ENCODE measurements at regions not wholly inside any gene's neighbourhood (a gene's known extent, or its start where the extent isn't known, plus 50 kb on each side); places are given as distances from the start of the nearest gene placed in this dataset.

DNA sequence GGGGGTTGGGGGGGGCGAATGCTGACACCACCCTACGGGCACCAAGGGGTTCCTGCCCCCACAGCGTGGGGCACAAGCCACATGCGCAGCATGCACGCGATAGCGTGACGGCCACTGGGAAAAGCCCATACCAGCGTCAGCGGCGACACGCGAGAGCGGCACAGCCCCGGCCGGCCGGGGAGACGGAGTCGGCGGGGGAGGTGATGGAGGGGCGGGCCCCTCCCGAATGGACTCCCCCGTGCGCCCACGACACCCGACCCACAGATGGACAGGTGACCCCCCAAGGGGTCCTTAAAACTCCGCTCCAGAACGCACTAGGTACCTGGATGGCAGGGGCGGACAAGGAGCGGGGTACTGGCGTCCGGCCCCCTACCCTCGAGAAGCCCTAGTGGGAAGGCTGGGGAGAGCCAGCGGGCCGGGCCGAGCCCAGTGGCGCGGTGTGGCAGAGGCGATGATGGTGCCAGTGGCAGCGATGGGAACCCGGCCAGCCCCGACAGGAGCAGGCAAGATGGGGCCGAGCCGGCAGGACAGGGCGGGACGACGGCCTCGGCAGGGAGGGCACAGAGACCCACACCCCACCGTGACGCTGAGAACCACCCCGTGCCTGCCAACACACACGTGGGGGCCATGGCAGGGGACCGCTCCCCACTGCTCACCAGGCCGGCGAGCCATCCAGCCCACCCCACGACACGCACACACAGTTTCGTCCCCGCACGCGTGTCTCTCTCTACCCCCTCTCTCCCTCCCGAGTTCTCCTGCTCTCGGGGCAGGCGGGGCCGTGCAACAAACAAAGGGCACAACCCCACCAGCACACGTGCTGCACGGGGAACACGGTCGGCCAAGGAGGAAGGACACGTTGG is 1959.8 kb upstream of the DEFB115 start:
- TF ChIP-seq, protein P1, sequence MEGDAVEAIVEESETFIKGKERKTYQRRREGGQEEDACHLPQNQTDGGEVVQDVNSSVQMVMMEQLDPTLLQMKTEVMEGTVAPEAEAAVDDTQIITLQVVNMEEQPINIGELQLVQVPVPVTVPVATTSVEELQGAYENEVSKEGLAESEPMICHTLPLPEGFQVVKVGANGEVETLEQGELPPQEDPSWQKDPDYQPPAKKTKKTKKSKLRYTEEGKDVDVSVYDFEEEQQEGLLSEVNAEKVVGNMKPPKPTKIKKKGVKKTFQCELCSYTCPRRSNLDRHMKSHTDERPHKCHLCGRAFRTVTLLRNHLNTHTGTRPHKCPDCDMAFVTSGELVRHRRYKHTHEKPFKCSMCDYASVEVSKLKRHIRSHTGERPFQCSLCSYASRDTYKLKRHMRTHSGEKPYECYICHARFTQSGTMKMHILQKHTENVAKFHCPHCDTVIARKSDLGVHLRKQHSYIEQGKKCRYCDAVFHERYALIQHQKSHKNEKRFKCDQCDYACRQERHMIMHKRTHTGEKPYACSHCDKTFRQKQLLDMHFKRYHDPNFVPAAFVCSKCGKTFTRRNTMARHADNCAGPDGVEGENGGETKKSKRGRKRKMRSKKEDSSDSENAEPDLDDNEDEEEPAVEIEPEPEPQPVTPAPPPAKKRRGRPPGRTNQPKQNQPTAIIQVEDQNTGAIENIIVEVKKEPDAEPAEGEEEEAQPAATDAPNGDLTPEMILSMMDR (conservative IDR thresholded peaks at IDR 0.05; ENCODE audit: low read depth in 2 of 2): no peak
- no peak for TF ChIP-seq EZH2 (IDR thresholded peaks at IDR 0.05; ENCODE audit: low read depth, unreplicated experiment)
- TF ChIP-seq POLR2AphosphoS5 (IDR thresholded peaks at IDR 0.05; ENCODE audit: low read depth): no peak
- no peak for TF ChIP-seq STAT1 (IDR thresholded peaks at IDR 0.05; ENCODE audit: unreplicated experiment)
- TF ChIP-seq, protein P2, sequence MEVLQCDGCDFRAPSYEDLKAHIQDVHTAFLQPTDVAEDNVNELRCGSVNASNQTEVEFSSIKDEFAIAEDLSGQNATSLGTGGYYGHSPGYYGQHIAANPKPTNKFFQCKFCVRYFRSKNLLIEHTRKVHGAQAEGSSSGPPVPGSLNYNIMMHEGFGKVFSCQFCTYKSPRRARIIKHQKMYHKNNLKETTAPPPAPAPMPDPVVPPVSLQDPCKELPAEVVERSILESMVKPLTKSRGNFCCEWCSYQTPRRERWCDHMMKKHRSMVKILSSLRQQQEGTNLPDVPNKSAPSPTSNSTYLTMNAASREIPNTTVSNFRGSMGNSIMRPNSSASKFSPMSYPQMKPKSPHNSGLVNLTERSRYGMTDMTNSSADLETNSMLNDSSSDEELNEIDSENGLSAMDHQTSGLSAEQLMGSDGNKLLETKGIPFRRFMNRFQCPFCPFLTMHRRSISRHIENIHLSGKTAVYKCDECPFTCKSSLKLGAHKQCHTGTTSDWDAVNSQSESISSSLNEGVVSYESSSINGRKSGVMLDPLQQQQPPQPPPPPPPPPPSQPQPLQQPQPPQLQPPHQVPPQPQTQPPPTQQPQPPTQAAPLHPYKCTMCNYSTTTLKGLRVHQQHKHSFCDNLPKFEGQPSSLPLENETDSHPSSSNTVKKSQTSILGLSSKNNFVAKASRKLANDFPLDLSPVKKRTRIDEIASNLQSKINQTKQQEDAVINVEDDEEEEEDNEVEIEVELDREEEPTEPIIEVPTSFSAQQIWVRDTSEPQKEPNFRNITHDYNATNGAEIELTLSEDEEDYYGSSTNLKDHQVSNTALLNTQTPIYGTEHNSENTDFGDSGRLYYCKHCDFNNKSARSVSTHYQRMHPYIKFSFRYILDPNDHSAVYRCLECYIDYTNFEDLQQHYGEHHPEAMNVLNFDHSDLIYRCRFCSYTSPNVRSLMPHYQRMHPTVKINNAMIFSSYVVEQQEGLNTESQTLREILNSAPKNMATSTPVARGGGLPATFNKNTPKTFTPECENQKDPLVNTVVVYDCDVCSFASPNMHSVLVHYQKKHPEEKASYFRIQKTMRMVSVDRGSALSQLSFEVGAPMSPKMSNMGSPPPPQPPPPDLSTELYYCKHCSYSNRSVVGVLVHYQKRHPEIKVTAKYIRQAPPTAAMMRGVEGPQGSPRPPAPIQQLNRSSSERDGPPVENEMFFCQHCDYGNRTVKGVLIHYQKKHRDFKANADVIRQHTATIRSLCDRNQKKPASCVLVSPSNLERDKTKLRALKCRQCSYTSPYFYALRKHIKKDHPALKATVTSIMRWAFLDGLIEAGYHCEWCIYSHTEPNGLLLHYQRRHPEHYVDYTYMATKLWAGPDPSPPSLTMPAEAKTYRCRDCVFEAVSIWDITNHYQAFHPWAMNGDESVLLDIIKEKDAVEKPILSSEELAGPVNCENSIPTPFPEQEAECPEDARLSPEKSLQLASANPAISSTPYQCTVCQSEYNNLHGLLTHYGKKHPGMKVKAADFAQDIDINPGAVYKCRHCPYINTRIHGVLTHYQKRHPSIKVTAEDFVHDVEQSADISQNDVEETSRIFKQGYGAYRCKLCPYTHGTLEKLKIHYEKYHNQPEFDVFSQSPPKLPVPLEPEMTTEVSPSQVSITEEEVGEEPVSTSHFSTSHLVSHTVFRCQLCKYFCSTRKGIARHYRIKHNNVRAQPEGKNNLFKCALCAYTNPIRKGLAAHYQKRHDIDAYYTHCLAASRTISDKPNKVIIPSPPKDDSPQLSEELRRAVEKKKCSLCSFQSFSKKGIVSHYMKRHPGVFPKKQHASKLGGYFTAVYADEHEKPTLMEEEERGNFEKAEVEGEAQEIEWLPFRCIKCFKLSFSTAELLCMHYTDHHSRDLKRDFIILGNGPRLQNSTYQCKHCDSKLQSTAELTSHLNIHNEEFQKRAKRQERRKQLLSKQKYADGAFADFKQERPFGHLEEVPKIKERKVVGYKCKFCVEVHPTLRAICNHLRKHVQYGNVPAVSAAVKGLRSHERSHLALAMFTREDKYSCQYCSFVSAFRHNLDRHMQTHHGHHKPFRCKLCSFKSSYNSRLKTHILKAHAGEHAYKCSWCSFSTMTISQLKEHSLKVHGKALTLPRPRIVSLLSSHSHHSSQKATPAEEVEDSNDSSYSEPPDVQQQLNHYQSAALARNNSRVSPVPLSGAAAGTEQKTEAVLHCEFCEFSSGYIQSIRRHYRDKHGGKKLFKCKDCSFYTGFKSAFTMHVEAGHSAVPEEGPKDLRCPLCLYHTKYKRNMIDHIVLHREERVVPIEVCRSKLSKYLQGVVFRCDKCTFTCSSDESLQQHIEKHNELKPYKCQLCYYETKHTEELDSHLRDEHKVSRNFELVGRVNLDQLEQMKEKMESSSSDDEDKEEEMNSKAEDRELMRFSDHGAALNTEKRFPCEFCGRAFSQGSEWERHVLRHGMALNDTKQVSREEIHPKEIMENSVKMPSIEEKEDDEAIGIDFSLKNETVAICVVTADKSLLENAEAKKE (CRISPR knock-in tag; IDR thresholded peaks at IDR 0.05): no peak
- TF ChIP-seq, protein P3, sequence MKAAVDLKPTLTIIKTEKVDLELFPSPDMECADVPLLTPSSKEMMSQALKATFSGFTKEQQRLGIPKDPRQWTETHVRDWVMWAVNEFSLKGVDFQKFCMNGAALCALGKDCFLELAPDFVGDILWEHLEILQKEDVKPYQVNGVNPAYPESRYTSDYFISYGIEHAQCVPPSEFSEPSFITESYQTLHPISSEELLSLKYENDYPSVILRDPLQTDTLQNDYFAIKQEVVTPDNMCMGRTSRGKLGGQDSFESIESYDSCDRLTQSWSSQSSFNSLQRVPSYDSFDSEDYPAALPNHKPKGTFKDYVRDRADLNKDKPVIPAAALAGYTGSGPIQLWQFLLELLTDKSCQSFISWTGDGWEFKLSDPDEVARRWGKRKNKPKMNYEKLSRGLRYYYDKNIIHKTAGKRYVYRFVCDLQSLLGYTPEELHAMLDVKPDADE (IDR thresholded peaks at IDR 0.05): no peak
- TF ChIP-seq, protein P4, sequence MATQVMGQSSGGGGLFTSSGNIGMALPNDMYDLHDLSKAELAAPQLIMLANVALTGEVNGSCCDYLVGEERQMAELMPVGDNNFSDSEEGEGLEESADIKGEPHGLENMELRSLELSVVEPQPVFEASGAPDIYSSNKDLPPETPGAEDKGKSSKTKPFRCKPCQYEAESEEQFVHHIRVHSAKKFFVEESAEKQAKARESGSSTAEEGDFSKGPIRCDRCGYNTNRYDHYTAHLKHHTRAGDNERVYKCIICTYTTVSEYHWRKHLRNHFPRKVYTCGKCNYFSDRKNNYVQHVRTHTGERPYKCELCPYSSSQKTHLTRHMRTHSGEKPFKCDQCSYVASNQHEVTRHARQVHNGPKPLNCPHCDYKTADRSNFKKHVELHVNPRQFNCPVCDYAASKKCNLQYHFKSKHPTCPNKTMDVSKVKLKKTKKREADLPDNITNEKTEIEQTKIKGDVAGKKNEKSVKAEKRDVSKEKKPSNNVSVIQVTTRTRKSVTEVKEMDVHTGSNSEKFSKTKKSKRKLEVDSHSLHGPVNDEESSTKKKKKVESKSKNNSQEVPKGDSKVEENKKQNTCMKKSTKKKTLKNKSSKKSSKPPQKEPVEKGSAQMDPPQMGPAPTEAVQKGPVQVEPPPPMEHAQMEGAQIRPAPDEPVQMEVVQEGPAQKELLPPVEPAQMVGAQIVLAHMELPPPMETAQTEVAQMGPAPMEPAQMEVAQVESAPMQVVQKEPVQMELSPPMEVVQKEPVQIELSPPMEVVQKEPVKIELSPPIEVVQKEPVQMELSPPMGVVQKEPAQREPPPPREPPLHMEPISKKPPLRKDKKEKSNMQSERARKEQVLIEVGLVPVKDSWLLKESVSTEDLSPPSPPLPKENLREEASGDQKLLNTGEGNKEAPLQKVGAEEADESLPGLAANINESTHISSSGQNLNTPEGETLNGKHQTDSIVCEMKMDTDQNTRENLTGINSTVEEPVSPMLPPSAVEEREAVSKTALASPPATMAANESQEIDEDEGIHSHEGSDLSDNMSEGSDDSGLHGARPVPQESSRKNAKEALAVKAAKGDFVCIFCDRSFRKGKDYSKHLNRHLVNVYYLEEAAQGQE (IDR thresholded peaks at IDR 0.05; ENCODE audit: unreplicated experiment): no peak
- no peak for TF ChIP-seq ZNF331 (CRISPR knock-in tag; IDR thresholded peaks at IDR 0.05; ENCODE audit: low read depth)
- no peak for TF ChIP-seq JUNB (IDR thresholded peaks at IDR 0.05; ENCODE audit: unreplicated experiment)
- TF ChIP-seq EZH2phosphoT487 (IDR thresholded peaks at IDR 0.05; ENCODE audit: unreplicated experiment): no peak
